ENCODE measurements at regions not wholly inside any gene's neighbourhood (a gene's known extent, or its start where the extent isn't known, plus 50 kb on each side); places are given as distances from the start of the nearest gene placed in this dataset.

GRCh38 chr14:66247662-66248193, 238.4 kb upstream of the CCDC196 start:
- DNase-seq (ENCODE audit: extremely low spot score, unreplicated experiment), result no peak

GRCh38 chr14:66248256-66248655, 237.9 kb upstream of the CCDC196 start:
- TF ChIP-seq CTCF (conservative IDR thresholded peaks at IDR 0.05), result no peak
- H3K4me3 Mint-ChIP-seq, result no peak overlapping the region
- H3K27ac Mint-ChIP-seq, result no peak overlapping the region
- no peak for DNase-seq (ENCODE audit: extremely low spot score, unreplicated experiment)
- H3K36me3 Mint-ChIP-seq, result no peaks in the 10 kb centered on the region
- peaks cover 6% of the 10 kb centered on the region for H3K27me3 Mint-ChIP-seq
- no peaks in the 10 kb centered on the region for H3K9me3 Mint-ChIP-seq
- peaks cover 13% of the 10 kb centered on the region for H3K4me1 Mint-ChIP-seq (ENCODE audit: unreplicated experiment)

More at GRCh38 chr14:66247662-66248193, 238.4 kb upstream of the CCDC196 start:
- H3K27ac Mint-ChIP-seq, result no peak overlapping the region
- H3K4me3 Mint-ChIP-seq, result no peak overlapping the region
- H3K9me3 Mint-ChIP-seq, result no peaks in the 10 kb centered on the region
- H3K36me3 Mint-ChIP-seq, result no peaks in the 10 kb centered on the region
- no peak for TF ChIP-seq CTCF (conservative IDR thresholded peaks at IDR 0.05)
- H3K4me1 Mint-ChIP-seq (ENCODE audit: unreplicated experiment), result peaks cover 13% of the 10 kb centered on the region
- H3K27me3 Mint-ChIP-seq, result peaks cover 6% of the 10 kb centered on the region

- TF ChIP-seq CTCF (conservative IDR thresholded peaks at IDR 0.05), result no peak
- peaks cover 13% of the 10 kb centered on the region for H3K4me1 Mint-ChIP-seq (ENCODE audit: unreplicated experiment)
- H3K9me3 Mint-ChIP-seq, result no peaks in the 10 kb centered on the region
- DNase-seq (ENCODE audit: extremely low spot score, unreplicated experiment), result no peak
- H3K4me3 Mint-ChIP-seq, result no peak overlapping the region
- H3K36me3 Mint-ChIP-seq, result no peaks in the 10 kb centered on the region
- H3K27ac Mint-ChIP-seq, result no peak overlapping the region
- H3K27me3 Mint-ChIP-seq, result peaks cover 6% of the 10 kb centered on the region
Observed at GRCh38 chr14:66249544-66249943, 236.6 kb upstream of the CCDC196 start.

- peaks cover 5% of the 10 kb centered on the region for H3K4me1 Mint-ChIP-seq (ENCODE audit: unreplicated experiment)
- H3K27me3 Mint-ChIP-seq, result peaks cover 3% of the 10 kb centered on the region
- no peak overlapping the region for H3K27ac Mint-ChIP-seq
- H3K36me3 Mint-ChIP-seq, result no peaks in the 10 kb centered on the region
- no peaks in the 10 kb centered on the region for H3K9me3 Mint-ChIP-seq
- TF ChIP-seq CTCF (conservative IDR thresholded peaks at IDR 0.05), result no peak
- no peak for DNase-seq (ENCODE audit: extremely low spot score, unreplicated experiment)
- no peak overlapping the region for H3K4me3 Mint-ChIP-seq
Observed at GRCh38 chr14:66254038-66254437, 232.1 kb upstream of the CCDC196 start.

- H3K9me3 Mint-ChIP-seq, result no peaks in the 10 kb centered on the region
- no peaks in the 10 kb centered on the region for H3K36me3 Mint-ChIP-seq
- H3K4me1 Mint-ChIP-seq (ENCODE audit: unreplicated experiment), result no peaks in the 10 kb centered on the region
- H3K27me3 Mint-ChIP-seq, result peaks cover 8% of the 10 kb centered on the region
- no peak overlapping the region for H3K4me3 Mint-ChIP-seq
- TF ChIP-seq CTCF (conservative IDR thresholded peaks at IDR 0.05), result no peak
- no peak overlapping the region for H3K27ac Mint-ChIP-seq
- no peak for DNase-seq (ENCODE audit: extremely low spot score, unreplicated experiment)
Observed at GRCh38 chr14:66268802-66269334, 217.3 kb upstream of the CCDC196 start.
